Raji (cell line): ENCODE measurements at regions not wholly inside any gene's neighbourhood (a gene's known extent, or its start where the extent isn't known, plus 50 kb on each side); places are given as distances from the start of the nearest gene placed in this dataset.

Experiments
- POLR2A ChIP-seq: IDR thresholded peaks from 2 replicates; pipeline ENCODE4 v1.6.1; 2011; ENCODE audit warnings: low read depth, low read length, control low read depth; ENCODE audit not compliant: insufficient read depth

DNA sequence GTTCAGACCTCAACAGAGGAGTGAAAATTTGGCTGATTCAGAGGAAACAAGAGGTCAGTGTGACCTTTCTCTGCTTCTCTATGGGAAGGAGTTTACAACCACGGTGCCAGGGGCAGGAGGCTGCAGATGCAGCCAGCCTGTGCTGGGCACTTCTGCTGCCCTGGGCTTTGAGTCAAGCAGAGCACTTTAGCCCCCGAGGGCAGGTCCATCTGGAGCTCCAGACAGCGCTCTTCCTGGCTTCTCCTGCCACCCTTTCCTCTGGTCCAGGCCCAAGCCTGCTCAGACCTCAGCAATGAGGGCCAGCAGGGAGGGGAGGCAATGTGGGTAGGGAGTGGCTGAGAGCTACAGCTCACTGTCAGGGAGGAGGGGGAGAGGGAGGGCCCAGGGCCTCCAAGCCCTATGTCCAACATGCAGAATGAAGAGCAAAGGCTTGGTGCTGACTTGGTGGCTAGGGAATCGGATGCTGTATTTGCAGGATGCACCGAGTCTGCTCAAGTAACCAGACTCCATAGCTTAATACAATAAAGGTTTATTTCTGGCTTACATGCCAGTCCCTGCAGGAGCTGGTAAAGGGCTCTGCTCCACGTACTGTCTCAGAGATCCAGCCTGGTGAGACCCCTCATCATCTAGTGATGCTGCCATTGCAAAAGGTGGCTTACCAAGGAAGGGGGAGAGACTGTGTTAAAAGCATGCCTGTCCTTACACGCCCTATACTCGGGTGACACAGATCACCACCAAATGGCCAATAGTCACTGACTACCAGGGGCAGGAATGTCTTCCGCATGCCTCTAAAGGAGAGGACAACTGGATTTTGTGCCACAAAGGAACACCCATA lies 481.6 kb downstream of the RPS24 start:
- TF ChIP-seq POLR2A = no peak

DNA sequence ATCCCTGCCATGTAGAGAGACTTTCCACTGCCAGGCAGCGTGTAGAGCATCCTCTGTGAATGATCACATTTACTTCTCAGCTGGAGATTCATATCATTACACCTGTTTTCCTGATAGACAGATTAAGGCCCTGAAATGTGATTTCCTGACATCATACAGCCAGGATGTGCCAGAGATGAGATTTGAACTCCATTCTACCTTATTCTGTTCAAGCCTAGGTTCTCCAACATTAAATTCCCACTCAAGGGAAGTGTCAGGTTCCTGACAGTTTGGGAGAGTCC lies 482.1 kb downstream of the RPS24 start:
- no peak for TF ChIP-seq POLR2A

DNA sequence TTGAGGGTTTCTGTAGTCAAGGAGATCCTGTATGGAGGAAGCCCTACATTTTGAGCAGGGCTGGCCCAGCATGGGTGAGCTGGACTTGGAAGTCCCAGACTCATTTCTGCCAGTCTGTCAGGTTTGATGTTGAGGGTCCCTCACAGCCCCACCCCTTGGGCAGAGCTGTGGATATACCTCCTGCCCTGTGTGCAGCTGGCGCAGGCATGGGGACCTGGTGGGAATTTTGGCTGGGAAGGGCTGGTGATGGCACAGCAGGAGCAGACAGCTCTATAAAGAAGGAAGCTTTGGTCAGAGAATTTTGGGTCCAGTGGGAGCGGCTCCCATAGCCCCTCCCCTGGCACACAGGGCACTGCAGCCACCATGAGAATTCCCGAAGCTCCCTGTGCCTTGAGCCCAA lies 482.6 kb downstream of the RPS24 start:
- no peak for TF ChIP-seq POLR2A

DNA sequence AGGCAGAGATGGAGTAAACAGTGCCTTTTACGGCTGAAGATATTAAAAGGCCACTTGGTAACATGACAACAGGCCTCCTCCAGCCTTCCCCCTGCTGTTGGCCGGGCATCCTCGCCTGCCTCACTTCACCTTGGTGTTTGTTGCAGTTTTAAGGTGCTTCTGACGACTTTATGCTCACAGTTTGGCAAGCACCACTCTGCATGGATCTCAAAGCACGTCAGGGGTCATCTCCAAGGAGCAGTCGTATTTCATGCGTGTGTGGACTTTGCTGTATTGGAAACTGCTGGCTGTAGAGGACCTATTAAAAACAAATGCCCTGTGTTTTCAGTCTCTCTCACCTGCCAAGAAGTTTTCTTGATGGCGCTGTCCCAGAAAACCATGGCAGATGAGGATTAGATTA lies 483.1 kb downstream of the RPS24 start:
- no peak for TF ChIP-seq POLR2A

DNA sequence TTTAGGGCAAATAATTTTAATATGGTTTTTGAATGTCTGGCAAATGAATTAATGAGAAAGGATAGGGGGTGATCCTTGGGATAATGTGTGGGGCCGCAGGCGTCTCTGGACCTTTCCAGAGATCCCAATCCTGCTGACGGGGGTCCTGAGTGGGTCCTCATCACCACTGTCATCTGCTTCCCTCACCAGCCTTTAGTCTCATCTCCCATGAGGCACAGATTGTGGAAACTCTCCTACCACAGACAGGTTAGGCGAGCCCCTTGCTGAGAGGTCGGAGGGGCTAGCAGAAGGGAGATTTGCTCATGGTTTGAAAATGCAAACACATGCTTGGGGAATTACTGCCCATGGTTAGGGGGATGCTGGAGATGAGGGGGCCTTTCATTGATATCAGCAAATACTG lies 484.6 kb downstream of the RPS24 start:
- TF ChIP-seq POLR2A = no peak

DNA sequence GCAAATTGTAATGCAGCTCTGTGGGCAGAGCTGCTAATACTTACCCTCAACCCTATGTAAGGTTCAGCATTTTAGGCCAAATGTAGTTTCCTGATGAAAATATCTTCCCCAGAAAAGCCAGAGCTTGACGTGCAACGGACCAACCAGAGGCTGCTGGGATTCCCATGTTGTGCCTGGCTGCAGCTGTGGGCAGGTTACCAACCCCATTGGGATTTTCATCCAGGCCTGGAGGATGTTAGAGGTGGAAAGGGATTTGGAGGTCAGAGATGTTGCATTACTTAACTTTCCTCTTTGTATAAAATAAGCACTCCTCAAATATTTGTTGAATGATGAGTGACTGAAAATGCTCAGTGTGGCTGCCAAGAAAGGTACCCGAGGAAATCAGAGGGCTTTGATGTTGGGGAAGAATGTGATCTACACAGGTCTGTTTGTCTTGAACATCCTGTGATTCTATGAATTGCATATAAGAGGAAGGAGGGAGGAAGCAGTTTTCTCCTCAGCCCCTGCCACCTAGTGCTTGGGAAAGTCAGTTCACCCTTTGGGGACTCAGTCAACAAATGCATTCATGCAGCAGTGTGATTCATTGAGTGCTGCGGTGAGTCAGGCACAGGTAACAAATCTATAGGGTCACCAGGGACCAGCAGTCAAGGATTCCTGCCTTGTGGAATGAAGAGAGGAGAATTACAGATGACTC lies 487.2 kb downstream of the RPS24 start:
- TF ChIP-seq POLR2A = no peak

DNA sequence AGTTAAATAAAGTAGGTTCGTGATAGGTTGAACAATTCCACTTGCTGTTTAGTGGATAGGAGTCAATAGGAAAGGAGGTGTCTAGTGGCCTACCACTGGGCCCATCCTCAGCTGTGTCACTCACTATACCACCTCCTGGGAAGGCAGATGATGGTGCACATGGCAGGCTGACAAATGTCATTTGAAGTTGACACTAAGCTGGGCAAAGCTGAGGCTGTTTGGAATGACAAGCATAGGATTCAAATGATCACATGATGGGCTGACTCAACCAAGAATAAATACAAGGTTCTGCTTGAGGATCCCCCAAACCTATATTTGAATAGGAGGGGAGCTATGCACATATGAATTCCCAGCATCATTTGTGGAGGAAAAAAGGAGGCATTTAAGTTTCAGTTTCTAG lies 489.8 kb downstream of the RPS24 start:
- TF ChIP-seq POLR2A = no peak

DNA sequence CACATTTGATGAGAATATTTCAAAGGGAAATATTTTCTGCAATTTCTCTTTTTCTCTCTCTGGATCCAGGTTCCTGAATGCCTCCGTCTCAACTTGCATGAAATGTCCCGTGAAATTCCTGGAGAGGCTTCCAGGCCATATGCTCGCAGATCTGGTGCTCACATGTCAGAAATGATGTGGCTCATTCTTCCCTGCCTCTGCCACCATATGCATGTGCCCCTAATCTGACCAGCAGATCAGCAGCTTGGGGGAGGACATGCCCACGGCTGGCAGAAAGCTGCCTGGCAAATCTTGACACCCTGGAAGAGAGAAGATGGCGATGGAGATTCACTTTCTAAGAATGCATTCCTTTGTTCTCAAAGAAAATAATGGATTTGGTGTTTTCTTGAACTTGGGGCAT lies 490.7 kb downstream of the RPS24 start:
- no peak for TF ChIP-seq POLR2A

DNA sequence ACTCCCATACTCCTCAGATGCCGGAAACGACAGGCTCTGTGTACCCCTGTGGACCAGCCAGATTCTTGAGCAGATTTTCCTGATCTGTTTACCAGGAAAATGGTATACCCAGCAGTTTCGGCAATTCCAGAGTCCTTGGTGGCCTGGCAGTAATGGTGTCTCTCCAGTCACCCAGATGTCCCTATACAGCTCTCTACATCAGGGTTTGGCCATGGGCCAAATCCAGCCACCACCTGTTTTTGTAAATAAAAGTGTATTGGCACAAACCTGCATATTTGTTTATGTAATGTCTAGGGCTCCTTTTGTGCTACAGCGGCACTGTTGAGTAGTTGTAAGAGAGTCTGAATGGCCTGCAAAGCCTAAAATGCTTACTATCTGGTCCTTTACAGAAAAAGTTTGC lies 491.3 kb downstream of the RPS24 start:
- TF ChIP-seq POLR2A = no peak

DNA sequence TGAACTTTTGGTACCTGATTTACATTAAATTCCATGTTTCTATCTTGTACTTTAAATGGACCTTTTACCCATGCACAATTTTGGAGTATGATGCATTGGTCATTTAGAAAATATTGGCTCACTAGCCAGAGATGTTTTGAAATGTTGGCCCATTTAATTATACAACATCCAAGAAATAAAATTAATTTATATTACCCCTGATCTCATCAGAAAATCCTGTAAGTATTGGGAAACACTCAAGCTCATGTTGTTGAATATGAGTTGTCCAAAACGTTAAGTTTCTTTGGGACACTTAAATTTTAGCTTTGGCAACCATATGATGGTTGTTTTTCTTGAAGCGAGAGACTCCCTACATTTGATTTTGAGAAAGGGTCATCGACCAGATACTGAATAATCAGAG lies 492.7 kb downstream of the RPS24 start:
- no peak for TF ChIP-seq POLR2A

DNA sequence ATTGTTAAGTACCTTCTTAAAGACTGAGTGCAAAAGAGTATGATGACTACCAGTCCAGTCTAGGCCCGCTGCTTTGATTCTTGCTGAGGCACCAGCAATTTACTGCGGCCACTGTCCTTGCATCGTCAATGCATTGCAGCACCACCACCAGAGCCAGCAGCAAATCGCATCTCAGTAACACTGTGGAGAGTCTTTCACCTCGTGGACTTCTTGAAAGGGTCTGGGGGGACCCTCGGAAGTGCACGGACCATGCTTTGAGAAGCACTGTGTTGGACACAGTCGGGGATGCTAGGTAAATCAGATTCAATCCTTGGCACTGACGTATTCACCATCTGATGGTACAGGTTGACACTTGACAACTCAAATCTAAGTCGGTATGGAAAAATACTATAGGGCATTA lies 493.6 kb downstream of the RPS24 start:
- no peak for TF ChIP-seq POLR2A

DNA sequence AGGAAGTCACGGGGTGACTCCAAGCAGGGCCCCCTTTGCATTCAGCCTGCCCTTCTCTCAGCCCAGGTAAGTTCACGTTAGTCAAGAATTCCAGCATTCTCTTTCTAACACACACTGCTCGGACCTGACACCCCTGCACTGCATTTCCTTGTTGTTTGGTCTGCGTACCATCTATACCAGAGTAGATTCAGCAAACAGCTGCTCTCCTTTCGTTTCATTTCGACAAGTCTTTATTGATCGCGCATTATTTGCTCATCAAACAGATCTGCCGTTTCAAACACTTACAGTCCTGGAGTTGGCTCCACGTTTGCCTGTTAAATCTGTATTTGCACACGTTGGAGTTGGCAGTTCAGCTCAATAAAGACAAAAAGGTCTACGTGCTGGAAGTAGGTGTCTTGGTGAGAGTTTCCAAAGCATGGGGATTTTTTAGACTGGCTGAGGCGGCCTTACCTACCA lies 495.1 kb downstream of the RPS24 start:
- TF ChIP-seq POLR2A = no peak

DNA sequence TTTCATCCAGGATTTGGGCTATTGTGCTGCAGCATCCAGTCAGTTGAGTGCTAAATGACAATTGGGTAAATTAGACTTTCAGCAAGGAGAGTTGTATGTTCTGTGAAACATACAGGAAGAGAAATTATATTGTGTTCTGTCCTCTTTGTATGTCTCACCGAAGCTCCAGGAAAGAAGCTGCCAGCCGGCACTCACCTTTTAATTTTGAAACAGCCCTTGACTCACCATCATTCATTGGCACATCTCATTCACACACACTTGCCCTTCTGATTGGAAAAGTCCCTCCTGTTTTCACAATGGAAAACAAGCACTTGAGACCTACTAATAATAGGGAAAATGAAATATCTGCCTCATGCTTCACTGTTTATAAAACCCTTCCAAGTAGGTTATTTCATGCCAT lies 495.6 kb downstream of the RPS24 start:
- no peak for TF ChIP-seq POLR2A

DNA sequence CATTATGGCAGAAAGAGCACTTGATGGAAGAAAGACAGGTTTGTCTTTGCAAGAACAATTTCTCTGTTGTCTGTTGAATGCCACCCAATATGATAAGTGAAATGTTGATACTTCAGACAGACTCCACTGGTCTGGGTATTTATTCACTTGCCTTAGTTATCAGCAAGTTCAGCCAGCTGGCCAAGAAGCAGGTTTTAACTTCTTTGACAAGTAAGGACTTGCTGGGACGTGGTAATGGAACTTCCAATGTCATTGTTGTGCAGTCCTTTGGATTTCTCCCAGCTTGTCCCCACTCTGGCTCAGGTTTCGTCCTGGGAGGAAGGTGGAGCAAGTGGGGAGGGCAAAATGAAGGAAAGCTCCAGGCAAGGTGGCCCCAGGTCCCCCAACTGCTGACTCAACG lies 497.4 kb downstream of the RPS24 start:
- TF ChIP-seq POLR2A = no peak

DNA sequence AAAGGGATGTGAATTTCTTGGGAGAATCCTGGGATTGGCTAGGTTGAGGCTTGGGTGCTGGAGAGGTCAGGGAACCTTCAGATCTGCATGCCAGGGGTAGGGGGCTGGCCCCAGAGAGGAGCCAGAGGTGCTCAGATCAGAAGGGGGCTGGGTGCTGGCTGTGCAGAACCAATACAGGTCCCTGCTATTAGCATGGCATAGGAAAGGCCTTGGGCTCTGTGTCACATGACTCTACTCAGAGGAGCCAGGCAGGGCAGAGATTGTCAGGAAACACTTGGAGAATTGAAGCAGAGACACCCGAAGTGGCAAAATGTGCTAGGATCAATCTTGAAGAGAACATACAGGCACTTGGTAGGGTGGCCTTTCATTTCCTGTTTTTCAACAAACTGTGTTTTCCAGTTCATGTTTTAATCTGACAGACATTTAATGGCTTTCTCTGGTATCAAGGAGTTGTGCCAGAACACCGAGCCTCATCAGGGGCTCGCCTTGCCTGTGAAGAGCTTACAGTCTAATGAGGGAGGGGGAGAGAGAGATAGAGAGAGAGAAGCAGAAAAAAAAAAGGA lies 498.9 kb downstream of the RPS24 start:
- no peak for TF ChIP-seq POLR2A

DNA sequence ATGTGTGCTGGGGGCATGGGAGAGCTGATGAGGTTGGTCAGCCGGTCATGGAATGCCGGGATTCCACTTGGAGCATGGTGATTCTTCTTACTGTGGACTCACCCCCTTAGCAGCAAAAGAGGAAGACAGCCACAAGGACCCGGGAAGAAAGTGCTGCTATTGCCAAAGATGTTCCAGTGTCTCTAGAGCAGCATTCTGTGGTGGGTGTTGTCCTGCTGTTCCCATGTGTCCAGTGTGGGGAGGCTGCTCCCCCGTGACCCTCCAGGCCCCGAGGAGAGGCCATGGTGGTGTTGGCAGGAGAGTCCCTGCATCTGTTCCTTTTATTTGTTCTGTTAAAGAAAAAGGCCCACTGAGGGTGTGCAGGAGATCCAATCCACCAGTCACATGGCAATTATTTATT lies 499.4 kb downstream of the RPS24 start:
- no peak for TF ChIP-seq POLR2A
